ENCODE measurements at regions not wholly inside any gene's neighbourhood (a gene's known extent, or its start where the extent isn't known, plus 50 kb on each side); places are given as distances from the start of the nearest gene placed in this dataset.
A peak's percentile ranks its signal among the peaks of the same experiment; 100 is the strongest.

GRCh38 chr9:93830606-93831005, 124.5 kb downstream of the BARX1 start:
- no peak overlapping the region for H3K4me3 ChIP-seq (ENCODE audit: low read length)
- DNase-seq (ENCODE audit: low read depth, low spot score), result no peak

GRCh38 chr9:93830012-93830596, 125.1 kb downstream of the BARX1 start:
- no peak for DNase-seq (ENCODE audit: low read depth, low spot score)
- no peak overlapping the region for H3K4me3 ChIP-seq (ENCODE audit: low read length)

GRCh38 chr9:93829271-93830011, 125.7 kb downstream of the BARX1 start:
- no peak for DNase-seq (ENCODE audit: low read depth, low spot score)
- no peak overlapping the region for H3K4me3 ChIP-seq (ENCODE audit: low read length)

- DNase-seq (ENCODE audit: low read depth, low spot score), result no peak
- H3K4me3 ChIP-seq (ENCODE audit: low read length), result no peak overlapping the region
Measured at GRCh38 chr9:93828331-93829097, 126.6 kb downstream of the BARX1 start.

GRCh38 chr9:93827545-93828330, 127.4 kb downstream of the BARX1 start:
- DNase-seq (ENCODE audit: low read depth, low spot score), result peak; percentile 1
- no peak overlapping the region for H3K4me3 ChIP-seq (ENCODE audit: low read length)

- no peak for DNase-seq (ENCODE audit: low read depth, low spot score)
- no peak overlapping the region for H3K4me3 ChIP-seq (ENCODE audit: low read length)
Measured at GRCh38 chr9:93826905-93827544, 128.1 kb downstream of the BARX1 start.

- DNase-seq (ENCODE audit: low read depth, low spot score), result no peak
Measured at GRCh38 chr9:93826209-93826608, 128.9 kb downstream of the BARX1 start.

GRCh38 chr9:93825348-93826115, 129.6 kb downstream of the BARX1 start:
- H3K4me3 ChIP-seq (ENCODE audit: low read length), result no peak overlapping the region
- DNase-seq (ENCODE audit: low read depth, low spot score), result no peak

More at GRCh38 chr9:93826209-93826608, 128.9 kb downstream of the BARX1 start:
- H3K4me3 ChIP-seq (ENCODE audit: low read length), result no peak overlapping the region

GRCh38 chr9:93824386-93825294, 130.5 kb downstream of the BARX1 start:
- DNase-seq (ENCODE audit: low read depth, low spot score), result no peak
- H3K4me3 ChIP-seq (ENCODE audit: low read length), result no peak overlapping the region

GRCh38 chr9:93823245-93824072, 131.7 kb downstream of the BARX1 start:
- no peak overlapping the region for H3K4me3 ChIP-seq (ENCODE audit: low read length)
- no peak for DNase-seq (ENCODE audit: low read depth, low spot score)

GRCh38 chr9:93822229-93822628, 132.9 kb downstream of the BARX1 start:
- no peak overlapping the region for H3K4me3 ChIP-seq (ENCODE audit: low read length)
- no peak for DNase-seq (ENCODE audit: low read depth, low spot score)

GRCh38 chr9:93821307-93821703, 133.8 kb downstream of the BARX1 start:
- DNase-seq (ENCODE audit: low read depth, low spot score), result no peak
- H3K4me3 ChIP-seq (ENCODE audit: low read length), result no peak overlapping the region

- peak; percentile 1 for DNase-seq (ENCODE audit: low read depth, low spot score)
Measured at GRCh38 chr9:93820667-93821306, 134.4 kb downstream of the BARX1 start.

GRCh38 chr9:93819905-93820304, 135.2 kb downstream of the BARX1 start:
- H3K4me3 ChIP-seq (ENCODE audit: low read length), result no peak overlapping the region
- DNase-seq (ENCODE audit: low read depth, low spot score), result no peak

More at GRCh38 chr9:93820667-93821306, 134.4 kb downstream of the BARX1 start:
- H3K4me3 ChIP-seq (ENCODE audit: low read length), result no peak overlapping the region

- no peak overlapping the region for H3K4me3 ChIP-seq (ENCODE audit: low read length)
- DNase-seq (ENCODE audit: low read depth, low spot score), result no peak
Measured at GRCh38 chr9:93818827-93819472, 136.2 kb downstream of the BARX1 start.

GRCh38 chr9:93818237-93818636, 136.9 kb downstream of the BARX1 start:
- DNase-seq (ENCODE audit: low read depth, low spot score), result no peak
- H3K4me3 ChIP-seq (ENCODE audit: low read length), result no peak overlapping the region
